Fibroblast of peridontal ligament (primary cell): ENCODE measurements at regions not wholly inside any gene's neighbourhood (a gene's known extent, or its start where the extent isn't known, plus 50 kb on each side); places are given as distances from the start of the nearest gene placed in this dataset.

Experiments
- DNase-seq: peaks from one replicate; pipeline ENCODE4 v3.0.0-alpha.2; 2010; ENCODE audit errors: extremely low read depth

- DNase-seq = no peak
Observed at GRCh38 chr15:70206668-70207067, 109.0 kb upstream of the TLE3 start.

GRCh38 chr15:70204652-70205051 lies 106.9 kb upstream of the TLE3 start:
- DNase-seq = no peak

DNA sequence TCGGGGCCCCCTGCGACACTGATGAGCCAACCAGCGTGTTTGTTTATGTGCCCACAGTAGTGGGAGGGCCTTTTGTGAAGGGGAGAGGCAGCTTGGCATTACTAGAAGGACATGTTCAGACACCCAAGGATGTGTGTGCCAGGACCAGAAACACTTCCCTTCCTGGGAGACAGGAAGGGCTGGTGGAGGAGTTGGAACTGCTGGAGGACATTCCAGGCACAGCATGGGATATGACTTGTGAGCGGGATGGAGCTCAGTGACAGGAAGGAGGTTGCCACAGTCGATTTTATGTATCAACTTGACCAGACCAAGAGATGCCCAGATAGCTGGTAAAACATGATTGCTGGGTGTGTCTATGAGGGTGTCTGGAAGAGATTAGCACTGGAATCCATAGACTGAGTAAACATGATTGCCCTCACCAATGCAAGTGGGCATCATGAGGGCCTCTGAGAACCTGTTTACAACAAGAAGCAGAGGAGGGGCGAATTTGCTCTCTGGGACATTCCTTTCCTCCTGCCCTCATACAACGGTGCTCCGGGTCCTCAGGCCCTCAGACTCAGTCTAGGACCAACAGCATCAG lies 106.4 kb upstream of the TLE3 start:
- DNase-seq = no peak

- DNase-seq = no peak
Observed at GRCh38 chr15:70202756-70203155, 105.0 kb upstream of the TLE3 start.

DNA sequence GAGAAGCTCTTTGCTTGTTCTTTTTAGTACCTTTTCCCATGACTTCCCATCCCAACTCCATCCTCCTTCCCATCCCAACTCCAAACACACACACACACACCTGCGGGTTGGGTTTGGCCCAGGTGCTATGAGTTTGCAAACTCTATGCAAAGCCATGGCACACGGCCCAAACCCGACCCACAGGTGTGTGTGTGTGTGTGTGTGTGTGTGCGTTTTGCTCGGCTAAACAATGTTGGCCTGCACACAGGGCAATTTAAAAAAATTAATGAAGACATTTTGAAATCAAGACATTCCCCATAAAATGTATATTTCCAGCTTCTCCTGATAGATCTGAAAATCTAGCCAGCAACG lies 103.7 kb upstream of the TLE3 start:
- DNase-seq = no peak

DNA sequence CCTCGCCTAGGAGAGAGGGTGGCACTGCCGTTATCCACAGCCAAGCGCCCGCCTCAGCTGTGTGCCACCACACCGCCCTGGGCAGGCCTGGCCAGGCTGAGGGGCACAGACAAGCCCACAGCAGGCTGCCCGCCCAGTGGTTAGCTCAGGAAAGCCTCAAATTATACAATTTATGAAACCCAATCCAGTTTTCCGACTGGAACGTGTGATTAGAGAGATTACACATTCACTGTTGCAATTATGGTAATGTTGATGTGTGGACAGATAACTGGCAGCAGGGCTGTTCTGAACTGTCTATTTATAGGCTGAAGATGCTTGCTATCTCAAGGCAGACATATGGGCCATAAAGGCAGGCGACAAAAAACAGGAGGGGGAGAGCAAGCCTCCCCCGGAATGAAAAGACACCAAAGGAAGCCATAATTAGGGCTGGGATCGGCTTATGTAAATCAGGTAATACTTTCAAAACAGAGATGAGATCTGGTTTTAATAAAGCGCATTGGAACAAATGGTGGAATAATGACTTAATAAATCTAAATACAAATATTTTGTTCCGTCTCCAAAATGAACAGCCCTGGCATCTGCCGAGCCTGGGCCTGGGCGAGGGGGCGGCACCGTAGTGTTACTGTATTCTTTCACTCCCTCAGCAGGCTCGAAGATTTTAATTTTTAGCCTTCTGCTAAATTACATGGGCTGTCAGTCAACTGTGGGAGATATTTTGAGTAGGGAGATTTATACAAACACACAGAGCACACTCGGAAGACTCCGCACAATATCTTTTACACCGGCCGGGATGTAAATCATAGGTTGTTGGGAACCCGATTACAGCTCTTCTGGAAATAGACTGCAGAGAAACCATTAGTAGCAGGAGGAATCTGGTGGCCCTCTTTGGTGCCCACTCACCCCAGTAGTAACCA lies 103.1 kb upstream of the TLE3 start:
- peak; percentile 8 for DNase-seq

DNA sequence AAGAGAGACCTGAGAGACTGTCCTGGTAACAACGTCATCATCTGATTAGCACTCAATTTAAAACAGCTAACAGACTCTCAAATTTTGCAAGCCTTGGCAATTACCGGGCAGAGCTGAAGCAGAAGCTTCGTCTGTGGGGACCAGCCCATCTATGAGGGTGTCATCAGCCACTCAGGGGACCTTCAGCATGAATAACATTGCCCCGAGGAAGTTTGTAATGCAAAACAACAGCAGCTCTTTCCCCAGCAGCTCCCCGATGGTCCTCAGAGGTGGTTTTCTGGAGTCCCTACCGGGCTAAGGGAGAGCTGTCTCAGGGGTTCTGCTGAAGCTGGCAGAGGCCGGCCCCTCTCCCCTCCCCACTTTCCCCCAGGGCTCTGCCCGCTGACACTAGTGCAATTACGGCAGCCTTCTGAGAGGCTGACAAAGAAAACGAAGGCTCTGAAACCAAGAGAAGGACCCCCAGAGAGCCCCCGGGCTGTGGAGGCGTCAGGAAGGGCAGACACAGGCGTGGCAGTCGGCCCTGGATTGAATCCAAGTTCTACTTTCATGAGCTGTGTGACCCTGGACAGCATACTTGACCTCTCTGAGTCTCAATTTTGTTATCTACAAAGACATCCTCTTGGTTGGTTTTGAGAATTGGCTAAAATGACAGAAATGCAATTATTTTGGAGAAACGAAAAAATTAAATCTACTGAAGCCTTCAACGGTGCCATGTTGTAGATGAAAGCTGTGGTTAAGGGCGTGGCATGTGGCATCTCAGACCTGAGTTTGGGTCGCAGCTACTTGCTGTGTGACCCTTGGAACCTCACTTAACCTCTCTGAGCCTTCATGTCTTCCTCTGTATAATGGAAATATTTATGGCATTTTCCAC lies 102.1 kb upstream of the TLE3 start:
- DNase-seq = no peak

GRCh38 chr15:70199124-70199482 lies 101.4 kb upstream of the TLE3 start:
- no peak for DNase-seq

DNA sequence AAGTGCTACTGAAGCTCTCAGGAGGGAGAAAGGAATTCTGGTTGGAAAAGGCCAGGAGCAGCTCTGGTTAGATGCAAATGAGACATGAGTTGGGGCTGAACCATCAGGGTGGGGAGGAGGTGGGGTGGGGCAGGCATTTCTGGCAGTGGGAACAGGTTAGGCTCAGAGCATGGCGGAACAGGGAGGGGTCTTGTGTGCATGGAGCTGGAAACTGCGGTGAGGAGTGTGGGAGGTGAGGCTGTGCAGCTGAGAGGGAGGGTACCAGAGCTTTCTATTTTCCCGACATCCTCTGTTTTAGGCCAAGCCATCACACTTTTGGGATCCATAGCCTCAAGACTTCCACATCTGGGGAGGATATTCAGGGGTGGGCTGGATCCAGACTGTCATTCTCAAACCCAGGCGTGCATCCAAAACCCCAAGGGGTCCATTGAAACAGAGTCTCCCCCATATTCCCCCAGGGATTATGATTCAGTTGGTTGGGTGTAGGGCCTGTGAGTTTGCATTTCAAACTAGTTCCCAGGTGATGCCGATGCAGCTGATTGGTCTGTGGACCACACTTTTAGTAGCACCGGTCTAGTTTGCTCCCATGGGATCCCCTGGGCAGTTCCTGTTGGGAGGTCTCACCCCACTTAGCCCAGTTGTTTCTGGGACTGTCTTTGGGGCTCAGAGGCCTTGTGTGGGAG lies 100.9 kb upstream of the TLE3 start:
- no peak for DNase-seq

DNA sequence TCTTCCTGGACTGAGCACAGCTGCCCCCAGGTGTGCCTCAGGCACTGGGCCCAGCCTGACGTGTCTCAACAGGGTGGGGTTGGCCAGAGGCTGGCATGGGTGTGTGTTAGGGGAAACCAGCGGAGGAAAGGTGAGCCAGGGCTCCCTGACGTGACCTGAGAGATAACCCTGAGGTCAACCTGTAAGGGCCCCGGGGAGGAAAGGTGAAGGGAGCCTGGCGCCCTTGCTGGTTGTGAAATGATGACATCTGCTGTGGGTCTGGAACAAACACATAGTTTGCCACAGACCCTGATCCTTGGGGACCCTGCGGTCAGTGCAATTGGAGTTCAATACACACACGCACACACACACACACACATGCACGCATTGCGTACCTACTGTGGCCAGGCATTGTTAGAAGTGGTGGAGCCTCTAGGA lies 100.2 kb upstream of the TLE3 start:
- no peak for DNase-seq

- no peak for DNase-seq
Observed at GRCh38 chr15:70197318-70197944, 99.7 kb upstream of the TLE3 start.

DNA sequence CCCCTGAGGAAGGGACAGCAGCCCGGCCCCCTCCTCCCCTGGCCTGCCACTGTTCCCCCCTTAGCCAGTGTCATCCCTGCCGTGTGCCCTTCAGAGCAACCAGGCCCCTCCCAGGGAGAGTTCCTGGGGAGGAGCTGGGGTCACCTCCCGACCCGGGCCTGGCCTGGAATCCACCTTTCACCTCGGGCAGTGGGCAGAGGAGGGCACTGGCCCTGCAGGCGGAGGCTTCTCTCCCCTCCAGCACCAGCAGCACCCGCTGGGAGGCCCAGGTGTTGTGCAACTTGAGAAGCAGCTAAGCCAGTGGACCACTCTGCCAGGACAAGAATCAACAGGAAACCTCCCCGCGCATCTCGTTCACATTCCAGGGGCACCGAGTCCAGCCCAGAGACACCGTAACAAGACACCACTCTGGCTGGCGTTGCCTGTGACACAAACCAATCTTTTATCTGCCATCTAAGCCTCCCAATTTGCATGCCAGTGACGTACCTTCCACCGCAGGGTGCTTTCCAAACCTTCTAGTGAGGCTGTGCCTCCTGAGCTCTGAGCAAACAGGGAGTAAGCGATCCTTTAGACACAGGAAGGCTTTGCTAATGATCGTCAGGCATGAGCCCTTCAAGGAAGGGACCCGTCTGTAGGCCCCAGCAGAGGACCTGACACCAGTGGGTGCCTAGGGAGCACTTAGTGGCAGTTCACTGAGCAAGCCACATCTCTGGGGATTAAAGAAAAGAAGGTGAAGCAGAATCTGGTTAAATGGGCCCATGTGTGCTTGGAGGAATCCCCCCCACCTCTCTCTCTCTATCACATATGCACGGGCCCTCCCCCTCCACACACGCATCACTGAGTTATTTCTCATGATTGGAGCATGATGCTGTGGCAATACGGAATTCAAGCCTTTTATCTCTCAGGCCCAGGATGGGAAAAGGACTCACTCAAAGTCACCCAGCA lies 98.9 kb upstream of the TLE3 start:
- peak; percentile 11 for DNase-seq

- peak; percentile 83 for DNase-seq
Observed at GRCh38 chr15:70195587-70196305, 98.0 kb upstream of the TLE3 start.

GRCh38 chr15:70195171-70195570 lies 97.5 kb upstream of the TLE3 start:
- no peak for DNase-seq

DNA sequence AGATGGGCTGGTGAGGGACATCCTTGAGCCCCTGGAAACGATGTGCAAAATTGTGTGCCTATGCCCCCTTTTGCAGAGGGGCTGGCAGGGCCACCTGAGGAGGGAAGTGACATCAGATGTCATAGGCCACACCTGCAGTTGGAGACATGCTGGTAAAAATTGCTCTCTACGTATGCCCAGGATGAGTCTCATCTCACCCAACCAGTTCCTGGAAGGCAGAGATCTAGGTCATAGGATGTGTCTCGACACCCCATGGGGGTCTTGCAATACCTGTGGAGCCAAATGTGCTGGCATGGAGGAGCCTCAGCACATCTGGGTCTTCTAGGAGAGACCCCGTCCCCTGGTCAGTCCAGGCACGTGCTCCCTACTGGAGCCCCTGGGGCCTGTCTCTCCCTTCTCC lies 96.5 kb upstream of the TLE3 start:
- no peak for DNase-seq

DNA sequence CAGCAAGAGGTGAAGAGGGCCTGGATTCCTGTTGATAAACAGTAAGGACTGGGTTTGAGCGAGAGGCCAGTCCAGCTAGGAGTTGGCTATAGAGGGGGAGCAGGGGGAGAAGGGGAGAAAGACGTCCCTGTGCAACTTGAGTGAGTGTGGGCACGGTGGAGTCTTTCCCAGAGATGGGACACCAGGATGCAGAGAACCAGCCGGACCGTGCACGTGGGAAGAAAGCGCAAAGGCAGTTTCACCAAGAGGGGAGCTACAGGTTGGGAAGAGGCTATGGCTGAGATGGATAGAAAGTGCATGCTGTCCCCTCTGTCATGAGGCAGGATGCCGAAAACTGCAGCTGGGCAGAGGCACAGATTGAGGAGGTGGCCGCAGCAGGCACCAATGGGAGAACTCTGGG lies 96.0 kb upstream of the TLE3 start:
- DNase-seq = no peak

DNA sequence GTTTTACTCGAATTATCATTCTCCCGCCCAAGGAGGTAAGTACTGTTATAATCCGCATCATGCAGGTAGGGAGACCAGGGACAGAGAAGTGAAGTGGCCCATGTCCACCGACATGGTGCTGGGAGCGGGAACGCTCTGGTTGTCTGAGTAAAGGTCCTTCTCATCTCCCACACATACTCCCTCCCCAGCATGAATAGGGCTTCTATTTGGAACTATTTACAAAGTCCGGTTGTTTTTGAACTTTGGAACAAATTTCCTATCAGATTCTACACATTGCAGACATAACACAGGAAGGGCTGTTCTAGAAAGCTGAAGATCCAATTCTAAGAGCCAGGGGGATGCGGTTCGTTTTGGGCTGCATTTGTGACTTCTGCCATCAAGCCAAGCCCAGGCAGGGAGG lies 94.8 kb upstream of the TLE3 start:
- DNase-seq = no peak

GRCh38 chr15:70192041-70192440 lies 94.3 kb upstream of the TLE3 start:
- no peak for DNase-seq

DNA sequence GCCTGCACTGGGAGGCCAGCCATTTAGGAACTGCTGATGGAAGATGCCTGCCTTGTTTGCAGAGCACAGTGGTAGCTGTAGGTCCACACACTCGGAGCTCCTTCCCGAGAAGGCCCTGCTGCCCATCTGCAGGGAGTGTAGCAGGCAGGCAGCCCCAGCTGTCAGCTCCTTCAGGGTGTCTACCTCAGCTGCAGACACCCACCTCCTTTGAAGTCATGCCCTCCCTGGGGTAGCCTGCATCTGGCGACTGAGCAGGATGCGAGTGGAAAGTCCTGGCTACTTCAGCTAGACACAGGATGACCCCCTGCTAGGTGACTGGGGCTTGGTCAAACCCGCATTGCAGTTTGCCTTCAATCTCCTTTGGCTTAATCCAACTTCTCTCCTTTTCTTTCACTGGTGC lies 93.2 kb upstream of the TLE3 start:
- no peak for DNase-seq
